ENCODE measurements at regions not wholly inside any gene's neighbourhood (a gene's known extent, or its start where the extent isn't known, plus 50 kb on each side); places are given as distances from the start of the nearest gene placed in this dataset.

GRCh38 chr5:127203818-127204217 lies 86.8 kb upstream of the MEGF10 start:
- TF ChIP-seq, protein P1, sequence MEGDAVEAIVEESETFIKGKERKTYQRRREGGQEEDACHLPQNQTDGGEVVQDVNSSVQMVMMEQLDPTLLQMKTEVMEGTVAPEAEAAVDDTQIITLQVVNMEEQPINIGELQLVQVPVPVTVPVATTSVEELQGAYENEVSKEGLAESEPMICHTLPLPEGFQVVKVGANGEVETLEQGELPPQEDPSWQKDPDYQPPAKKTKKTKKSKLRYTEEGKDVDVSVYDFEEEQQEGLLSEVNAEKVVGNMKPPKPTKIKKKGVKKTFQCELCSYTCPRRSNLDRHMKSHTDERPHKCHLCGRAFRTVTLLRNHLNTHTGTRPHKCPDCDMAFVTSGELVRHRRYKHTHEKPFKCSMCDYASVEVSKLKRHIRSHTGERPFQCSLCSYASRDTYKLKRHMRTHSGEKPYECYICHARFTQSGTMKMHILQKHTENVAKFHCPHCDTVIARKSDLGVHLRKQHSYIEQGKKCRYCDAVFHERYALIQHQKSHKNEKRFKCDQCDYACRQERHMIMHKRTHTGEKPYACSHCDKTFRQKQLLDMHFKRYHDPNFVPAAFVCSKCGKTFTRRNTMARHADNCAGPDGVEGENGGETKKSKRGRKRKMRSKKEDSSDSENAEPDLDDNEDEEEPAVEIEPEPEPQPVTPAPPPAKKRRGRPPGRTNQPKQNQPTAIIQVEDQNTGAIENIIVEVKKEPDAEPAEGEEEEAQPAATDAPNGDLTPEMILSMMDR (IDR thresholded peaks at IDR 0.05; ENCODE audit: borderline replicate concordance): no peak
- intact Hi-C loops (cut with micrococcal nuclease): no loop called here
- H3K27me3 ChIP-seq (ENCODE audit: low read depth): no peaks in the 10 kb centered on the region
- no peak overlapping the region for H3K27ac ChIP-seq (replicated peaks)
- no peaks in the 10 kb centered on the region for H3K36me3 ChIP-seq
- no peak for DNase-seq
- no peaks in the 10 kb centered on the region for H3K4me1 ChIP-seq
- H3K9me3 ChIP-seq (replicated peaks): peaks cover 17% of the 10 kb centered on the region
- no peak overlapping the region for H3K4me3 ChIP-seq

DNA sequence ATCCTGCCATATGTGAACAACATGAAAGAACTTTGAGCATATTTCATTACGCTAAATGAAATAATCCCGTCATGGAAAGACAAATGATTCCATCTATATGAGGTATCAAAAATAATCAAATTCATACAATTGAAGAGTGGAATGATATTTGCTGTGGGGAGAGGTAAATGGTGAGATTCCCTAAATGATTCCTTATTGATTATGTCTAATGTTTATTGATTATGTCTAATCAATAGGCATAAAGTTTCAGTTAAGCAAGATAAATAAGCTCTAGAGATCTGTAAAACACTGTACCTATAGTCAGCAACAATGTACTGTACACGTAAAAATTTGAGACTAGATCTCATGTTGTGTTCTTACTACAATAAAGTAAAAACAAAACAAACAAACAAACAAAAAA lies 85.4 kb upstream of the MEGF10 start:
- DNase-seq: no peak
- H3K27ac ChIP-seq (replicated peaks): no peak overlapping the region
- no peak overlapping the region for H3K4me3 ChIP-seq
- intact Hi-C loops (cut with micrococcal nuclease): no loop called here
- H3K4me1 ChIP-seq: no peaks in the 10 kb centered on the region
- no peaks in the 10 kb centered on the region for H3K27me3 ChIP-seq (ENCODE audit: low read depth)
- TF ChIP-seq, protein P1 (IDR thresholded peaks at IDR 0.05; ENCODE audit: borderline replicate concordance): no peak
- peaks cover 13% of the 10 kb centered on the region for H3K9me3 ChIP-seq (replicated peaks)
- H3K36me3 ChIP-seq: no peaks in the 10 kb centered on the region

GRCh38 chr5:127206320-127207113 lies 84.1 kb upstream of the MEGF10 start:
- intact Hi-C loops (cut with micrococcal nuclease): no loop called here
- H3K9me3 ChIP-seq (replicated peaks): peaks cover 13% of the 10 kb centered on the region
- no peaks in the 10 kb centered on the region for H3K36me3 ChIP-seq
- no peak for DNase-seq
- H3K4me1 ChIP-seq: no peaks in the 10 kb centered on the region
- H3K27me3 ChIP-seq (ENCODE audit: low read depth): no peaks in the 10 kb centered on the region
- TF ChIP-seq, protein P1 (IDR thresholded peaks at IDR 0.05; ENCODE audit: borderline replicate concordance): no peak
- no peak overlapping the region for H3K27ac ChIP-seq (replicated peaks)
- H3K4me3 ChIP-seq: no peak overlapping the region

DNA sequence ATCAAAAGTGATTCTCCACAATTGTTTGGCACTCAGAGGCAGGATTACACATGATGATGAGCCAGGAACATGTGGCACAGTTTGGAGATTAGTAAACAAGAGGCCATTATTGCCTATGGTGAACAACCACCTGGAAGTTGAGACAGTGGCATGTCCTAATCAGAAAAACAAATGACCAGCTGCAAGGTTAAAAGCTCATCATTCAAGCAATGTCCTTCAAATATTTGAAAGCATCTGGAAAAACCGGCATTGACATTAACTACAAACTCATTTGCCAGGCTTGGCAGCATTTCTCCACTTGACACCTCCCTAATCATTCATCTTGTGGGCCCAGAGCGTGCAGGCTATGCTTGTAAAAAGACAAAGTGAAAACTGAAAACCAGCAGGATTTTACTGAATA lies 80.6 kb upstream of the MEGF10 start:
- intact Hi-C loops (cut with micrococcal nuclease): no loop called here
- no peaks in the 10 kb centered on the region for H3K36me3 ChIP-seq

DNA sequence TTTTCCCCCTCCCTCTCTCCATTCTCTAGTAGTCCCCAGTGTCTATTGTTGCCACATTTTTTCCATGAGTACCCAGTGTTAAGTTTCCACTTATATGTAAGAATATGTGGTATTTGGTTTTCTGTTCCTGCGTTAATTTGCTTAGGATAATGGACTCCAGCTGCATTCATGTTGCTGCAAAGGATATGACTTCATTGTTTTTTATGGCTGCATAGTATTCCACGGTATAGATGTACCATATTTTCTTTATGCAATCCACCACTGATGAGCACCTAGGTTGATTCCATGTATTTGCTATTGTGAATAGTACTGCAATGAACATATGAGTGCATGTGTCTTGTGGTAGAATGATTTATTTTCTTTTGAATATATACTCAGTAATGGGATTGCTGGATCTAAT lies 77.4 kb upstream of the MEGF10 start:
- H3K36me3 ChIP-seq: no peaks in the 10 kb centered on the region
- TF ChIP-seq, protein P1 (IDR thresholded peaks at IDR 0.05; ENCODE audit: borderline replicate concordance): no peak
- no peak overlapping the region for H3K4me3 ChIP-seq
- intact Hi-C loops (cut with micrococcal nuclease): no loop called here
- H3K27ac ChIP-seq (replicated peaks): no peak overlapping the region
- peaks cover 10% of the 10 kb centered on the region for H3K9me3 ChIP-seq (replicated peaks)
- peaks cover 8% of the 10 kb centered on the region for H3K27me3 ChIP-seq (ENCODE audit: low read depth)
- no peaks in the 10 kb centered on the region for H3K4me1 ChIP-seq
- DNase-seq: no peak

More for the DNA sequence above, 80.6 kb upstream of the MEGF10 start:
- DNase-seq: no peak
- H3K9me3 ChIP-seq (replicated peaks): peaks cover 10% of the 10 kb centered on the region
- H3K4me1 ChIP-seq: no peaks in the 10 kb centered on the region
- TF ChIP-seq, protein P1 (IDR thresholded peaks at IDR 0.05; ENCODE audit: borderline replicate concordance): no peak
- no peak overlapping the region for H3K4me3 ChIP-seq
- peaks cover 4% of the 10 kb centered on the region for H3K27me3 ChIP-seq (ENCODE audit: low read depth)
- H3K27ac ChIP-seq (replicated peaks): no peak overlapping the region

All from left ventricle myocardium inferior (tissue), 1 donor.